Ureter (tissue), 1 donor: ENCODE measurements at regions not wholly inside any gene's neighbourhood (a gene's known extent, or its start where the extent isn't known, plus 50 kb on each side); places are given as distances from the start of the nearest gene placed in this dataset.
"Not testable (repeated sequence)": the region's sequence is repeated elsewhere in the genome, so short reads cannot be mapped to it uniquely, and the experiment has no call there.

Source experiments
- DNase-seq: peaks from one replicate; pipeline ENCODE4 v3.0.0-alpha.2; 2020; ENCODE audit warnings: low spot score
- donor health status: DM: yes; HTN: yes; CAD: no.

- DNase-seq, result no peak
Measured at GRCh38 chr9:134530724-134531123, 110.9 kb upstream of the COL5A1 start.

- DNase-seq, result no peak
Measured at GRCh38 chr9:134531220-134531970, 110.2 kb upstream of the COL5A1 start.

- no peak for DNase-seq
Measured at GRCh38 chr9:134532084-134532483, 109.5 kb upstream of the COL5A1 start.

- DNase-seq, result not testable (repeated sequence)
Measured at GRCh38 chr9:134532661-134533060, 108.9 kb upstream of the COL5A1 start.

GRCh38 chr9:134533850-134534588, 107.6 kb upstream of the COL5A1 start:
- DNase-seq, result no peak

GRCh38 chr9:134534661-134535080, 106.9 kb upstream of the COL5A1 start:
- DNase-seq, result no peak

GRCh38 chr9:134535171-134535570, 106.4 kb upstream of the COL5A1 start:
- DNase-seq, result no peak

GRCh38 chr9:134536101-134536900, 105.3 kb upstream of the COL5A1 start:
- no peak for DNase-seq

- DNase-seq, result no peak
Measured at GRCh38 chr9:134536931-134537330, 104.7 kb upstream of the COL5A1 start.

GRCh38 chr9:134537951-134538641, 103.5 kb upstream of the COL5A1 start:
- no peak for DNase-seq

GRCh38 chr9:134538856-134539566, 102.6 kb upstream of the COL5A1 start:
- DNase-seq, result no peak

GRCh38 chr9:134539586-134540194, 101.9 kb upstream of the COL5A1 start:
- DNase-seq, result no peak

- no peak for DNase-seq
Measured at GRCh38 chr9:134540276-134541096, 101.1 kb upstream of the COL5A1 start.

- no peak for DNase-seq
Measured at GRCh38 chr9:134541097-134541747, 100.4 kb upstream of the COL5A1 start.

GRCh38 chr9:134544388-134545214, 97.0 kb upstream of the COL5A1 start:
- no peak for DNase-seq

GRCh38 chr9:134545215-134545542, 96.4 kb upstream of the COL5A1 start:
- DNase-seq, result no peak

GRCh38 chr9:134545543-134546245, 95.9 kb upstream of the COL5A1 start:
- DNase-seq, result no peak

- DNase-seq, result no peak
Measured at GRCh38 chr9:134546246-134546731, 95.3 kb upstream of the COL5A1 start.
